Muscle of leg (tissue), 3 donors: ENCODE measurements at regions not wholly inside any gene's neighbourhood (a gene's known extent, or its start where the extent isn't known, plus 50 kb on each side); places are given as distances from the start of the nearest gene placed in this dataset.
"Not testable (repeated sequence)": the region's sequence is repeated elsewhere in the genome, so short reads cannot be mapped to it uniquely, and the experiment has no call there.

Source experiments
- DNase-seq: peaks from one replicate; pipeline ENCODE4 v3.0.0; 2013
- H3K27ac ChIP-seq: one replicate; pipeline ENCODE4 v1.5.1; 2013; ENCODE audit warnings: mild to moderate bottlenecking, low read length, control low read depth
- H3K27me3 ChIP-seq: one replicate; pipeline ENCODE4 v1.6.1; 2013; ENCODE audit warnings: low read length; ENCODE audit not compliant: control insufficient read depth, insufficient read depth
- H3K36me3 ChIP-seq: one replicate; pipeline ENCODE4 v1.6.1; 2013; ENCODE audit warnings: low read length; ENCODE audit not compliant: control insufficient read depth, insufficient read depth
- H3K4me1 ChIP-seq: one replicate; pipeline ENCODE4 v1.6.1; 2013; ENCODE audit warnings: low read length; ENCODE audit not compliant: control insufficient read depth, insufficient read depth
- H3K4me3 ChIP-seq: one replicate; pipeline ENCODE4 v1.5.1; 2013; ENCODE audit warnings: low read length, control low read depth
- H3K9me3 ChIP-seq: replicated peaks from 2 replicates; pipeline ENCODE4 v1.6.1; 2013; ENCODE audit warnings: low read depth, low read length; ENCODE audit not compliant: control insufficient read depth
- WGBS: methylation state at CpG from one replicate; pipeline ENCODE4 v1.1.5; 2013; ENCODE audit warnings: missing lambda C conversion rate; ENCODE audit not compliant: insufficient coverage; 5-methylcytosine and 5-hydroxymethylcytosine counted together

GRCh38 chr2:49861821-49862220 lies 707.5 kb upstream of the FSHR start:
- no peak overlapping the region for H3K27ac ChIP-seq
- no peaks in the 10 kb centered on the region for H3K9me3 ChIP-seq
- 100% methylated on average over 1 of the region's 2 CpGs for WGBS
- no peak overlapping the region for H3K4me3 ChIP-seq
- H3K36me3 ChIP-seq = no peaks in the 10 kb centered on the region
- H3K4me1 ChIP-seq = no peaks in the 10 kb centered on the region
- peak; percentile 12 for DNase-seq
- H3K27me3 ChIP-seq = no peaks in the 10 kb centered on the region

GRCh38 chr2:49860834-49861233 lies 706.5 kb upstream of the FSHR start:
- Histone ChIP-seq H3K36me3 (no peaks in the 10 kb centered on the region), H3K27ac (no peak overlapping the region), H3K27me3 (no peaks in the 10 kb centered on the region), H3K4me3 (no peak overlapping the region), H3K9me3 (no peaks in the 10 kb centered on the region), H3K4me1 (no peaks in the 10 kb centered on the region)
- 100% methylated on average over 1 of the region's 2 CpGs for WGBS
- no peak for DNase-seq

- Histone ChIP-seq H3K4me3 (no peak overlapping the region), H3K27me3 (no peaks in the 10 kb centered on the region), H3K9me3 (no peaks in the 10 kb centered on the region), H3K4me1 (no peaks in the 10 kb centered on the region), H3K36me3 (no peaks in the 10 kb centered on the region), H3K27ac (no peak overlapping the region)
- WGBS = no CpG with 5 or more reads among the region's 2 CpGs
- DNase-seq = no peak
These were observed 705.9 kb upstream of the FSHR start for GRCh38 chr2:49860170-49860569.

DNA sequence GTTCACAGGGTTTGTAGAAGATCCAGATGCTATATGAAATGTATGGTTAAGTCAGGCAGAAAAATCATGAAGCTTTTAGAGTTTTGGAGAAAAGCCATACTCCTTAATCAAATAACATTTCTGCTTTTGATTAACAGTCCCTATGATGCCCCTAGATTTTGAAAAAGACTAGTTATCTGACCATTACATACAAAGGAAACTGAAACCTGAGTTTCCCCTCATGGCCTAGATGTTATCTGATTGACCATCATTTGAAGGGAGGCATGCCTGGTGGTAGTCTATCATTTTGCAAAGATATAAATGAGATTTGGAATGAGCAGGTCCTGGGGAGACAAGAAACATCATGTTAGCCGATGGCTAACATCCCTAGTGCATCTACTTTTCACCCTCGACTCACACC lies 704.3 kb upstream of the FSHR start:
- Histone ChIP-seq H3K27me3 (no peaks in the 10 kb centered on the region), H3K27ac (no peak overlapping the region), H3K36me3 (no peaks in the 10 kb centered on the region), H3K4me3 (no peak overlapping the region), H3K9me3 (no peaks in the 10 kb centered on the region), H3K4me1 (no peaks in the 10 kb centered on the region)
- WGBS = no CpG with 5 or more reads among the region's 2 CpGs
- no peak for DNase-seq

DNA sequence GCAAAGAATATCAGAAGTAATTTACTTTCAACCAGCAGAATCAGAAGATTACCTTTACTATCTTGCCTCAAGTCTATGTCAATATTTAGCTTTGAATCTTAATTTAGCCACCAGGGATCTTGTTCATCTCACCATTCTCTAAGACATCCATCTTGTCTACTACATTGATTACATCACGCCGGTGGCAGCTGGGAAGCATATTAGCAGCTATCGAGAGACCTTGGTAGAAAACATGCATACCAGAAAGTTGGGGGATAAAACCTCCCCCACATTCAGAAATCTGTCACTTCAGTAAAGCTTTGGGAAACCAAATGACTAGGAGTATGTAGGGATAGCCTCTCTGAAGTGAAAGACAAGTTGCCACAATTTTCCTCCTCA lies 703.8 kb upstream of the FSHR start:
- WGBS = no CpG with 5 or more reads among the region's 3 CpGs
- Histone ChIP-seq H3K4me3 (no peak overlapping the region), H3K36me3 (no peaks in the 10 kb centered on the region), H3K27me3 (no peaks in the 10 kb centered on the region), H3K4me1 (no peaks in the 10 kb centered on the region), H3K9me3 (no peaks in the 10 kb centered on the region), H3K27ac (no peak overlapping the region)
- no peak for DNase-seq

- Histone ChIP-seq H3K4me3 (no peak overlapping the region), H3K27me3 (no peaks in the 10 kb centered on the region), H3K4me1 (no peaks in the 10 kb centered on the region), H3K27ac (no peak overlapping the region), H3K36me3 (no peaks in the 10 kb centered on the region), H3K9me3 (no peaks in the 10 kb centered on the region)
- DNase-seq = no peak
- no CpG with 5 or more reads among the region's 2 CpGs for WGBS
These were observed 703.2 kb upstream of the FSHR start for GRCh38 chr2:49857371-49858112.

- H3K36me3 ChIP-seq = no peaks in the 10 kb centered on the region
- H3K27me3 ChIP-seq = no peaks in the 10 kb centered on the region
- H3K9me3 ChIP-seq = peaks cover 7% of the 10 kb centered on the region
- H3K27ac ChIP-seq = no peak overlapping the region
- no peaks in the 10 kb centered on the region for H3K4me1 ChIP-seq
- no CpG with 5 or more reads among the region's 4 CpGs for WGBS
- H3K4me3 ChIP-seq = no peak overlapping the region
- no peak for DNase-seq
These were observed 691.4 kb upstream of the FSHR start for GRCh38 chr2:49845671-49846070.

DNA sequence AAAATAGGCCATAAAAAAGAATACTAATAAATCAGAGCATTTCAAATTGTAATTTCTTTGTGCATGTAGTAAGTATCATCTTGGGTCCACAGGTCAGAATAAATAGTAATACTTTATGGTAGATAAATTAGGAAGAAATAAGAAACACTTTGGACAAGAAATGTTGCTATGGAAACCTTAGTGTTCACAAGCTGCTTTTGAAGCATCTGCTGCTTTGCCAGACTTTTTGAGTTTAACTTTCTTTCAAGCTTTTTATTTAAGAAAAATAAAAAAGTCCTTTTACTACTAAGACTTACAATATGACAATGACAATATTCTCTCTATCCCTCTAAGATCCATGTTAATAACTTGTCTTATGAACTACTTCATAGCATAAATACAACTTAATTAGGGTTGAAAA lies 690.7 kb upstream of the FSHR start:
- DNase-seq = peak; percentile 70
- H3K9me3 ChIP-seq = peaks cover 7% of the 10 kb centered on the region
- no peak overlapping the region for H3K27ac ChIP-seq
- H3K4me3 ChIP-seq = no peak overlapping the region
- H3K4me1 ChIP-seq = no peaks in the 10 kb centered on the region
- H3K36me3 ChIP-seq = no peaks in the 10 kb centered on the region
- no peaks in the 10 kb centered on the region for H3K27me3 ChIP-seq

- not testable (repeated sequence) for H3K27me3 ChIP-seq, H3K4me1 ChIP-seq, H3K27ac ChIP-seq, H3K9me3 ChIP-seq, DNase-seq, H3K4me3 ChIP-seq, H3K36me3 ChIP-seq
- WGBS = 100% methylated on average over 2 of the region's 6 CpGs
These were observed 689.8 kb upstream of the FSHR start for GRCh38 chr2:49844113-49844512.

- no peak for DNase-seq
- no peaks in the 10 kb centered on the region for H3K27me3 ChIP-seq
- H3K27ac ChIP-seq = no peak overlapping the region
- no peaks in the 10 kb centered on the region for H3K4me1 ChIP-seq
- H3K9me3 ChIP-seq = peaks cover 7% of the 10 kb centered on the region
- no peak overlapping the region for H3K4me3 ChIP-seq
- no peaks in the 10 kb centered on the region for H3K36me3 ChIP-seq
- WGBS = 100% methylated on average over 2 of the region's 2 CpGs
These were observed 689.0 kb upstream of the FSHR start for GRCh38 chr2:49843314-49843713.

GRCh38 chr2:49840428-49840975 lies 686.2 kb upstream of the FSHR start:
- H3K27ac ChIP-seq = no peak overlapping the region
- peaks cover 7% of the 10 kb centered on the region for H3K9me3 ChIP-seq
- H3K27me3 ChIP-seq = no peaks in the 10 kb centered on the region
- H3K36me3 ChIP-seq = no peaks in the 10 kb centered on the region
- no peak for DNase-seq
- 100% methylated on average over 1 of the region's 5 CpGs for WGBS
- H3K4me1 ChIP-seq = no peaks in the 10 kb centered on the region
- H3K4me3 ChIP-seq = no peak overlapping the region
